Endothelial cell of umbilical vein (primary cell): ENCODE measurements at regions not wholly inside any gene's neighbourhood (a gene's known extent, or its start where the extent isn't known, plus 50 kb on each side); places are given as distances from the start of the nearest gene placed in this dataset.
A peak's percentile ranks its signal among the peaks of the same experiment; 100 is the strongest.

Source experiments
- BruUV-seq: library from RNA; stranded (reverse); fragments of 400-500 nt; replicated peaks from 2 replicates; lab custom pipeline; 2021; lab: Mats Ljungman, UMichigan
- CTCF ChIA-PET: fragments of 300-600, 350-600 bp; sonication (Branson Sonifier 250); formaldehyde crosslinking; loops from one replicate; lab custom pipeline; 2021; ENCODE audit warnings: antibody characterized with exemption, inconsistent platforms; lab: Charles Lee
- POLR2A ChIA-PET: fragments of 300-600, 350-600 bp; sonication (Branson Sonifier 250); formaldehyde crosslinking; loops from one replicate; lab custom pipeline; 2021; ENCODE audit warnings: antibody characterized with exemption, inconsistent platforms; lab: Charles Lee
- DNase-seq: peaks from one replicate; pipeline ENCODE4 v3.0.0-alpha.2; 2011; ENCODE audit warnings: low read depth, low spot score
- FAIRE-seq: peaks from 2 replicates; lab custom pipeline; 2011; peaks lifted over from hg19 to GRCh38; lab: Jason Lieb, UNC
- H2AFZ ChIP-seq: 2 replicates; pipeline ENCODE4 v1.6.0; 2012; ENCODE audit warnings: low read depth, low read length, control low read depth, inconsistent platforms
- H3K27ac ChIP-seq: 2 replicates; pipeline ENCODE4 v1.5.1; 2011; ENCODE audit warnings: low read depth, mild to moderate bottlenecking, control low read depth, low read length, moderate library complexity; ENCODE audit not compliant: insufficient read depth
- H3K27me3 ChIP-seq, 2 experiments: 2 replicates each; pipeline versions ENCODE4 v1.6.0 to v1.6.1; 2011; ENCODE audit warnings: low read length in 2 of 2, mixed read lengths in 1 of 2; ENCODE audit not compliant: control insufficient read depth in 2 of 2, insufficient read depth in 2 of 2
- H3K36me3 ChIP-seq, 2 experiments: 2 replicates in 1 of 2; 3 replicates in 1 of 2; pipeline ENCODE4 v1.5.1; 2011; ENCODE audit warnings: low read length in 2 of 2, mild to moderate bottlenecking in 1 of 2, moderate library complexity in 1 of 2; ENCODE audit not compliant: control insufficient read depth in 2 of 2, insufficient read depth in 2 of 2; ENCODE audit errors: extremely low read depth in 1 of 2
- H3K4me1 ChIP-seq: 3 replicates; pipeline ENCODE4 v1.5.1; 2011; ENCODE audit warnings: mild to moderate bottlenecking, low read length; ENCODE audit not compliant: control insufficient read depth, insufficient read depth; ENCODE audit errors: extremely low read depth
- H3K4me2 ChIP-seq: 2 replicates; pipeline ENCODE4 v1.6.1; 2011; ENCODE audit warnings: low read length, control low read depth, mixed read lengths; ENCODE audit not compliant: insufficient read depth
- H3K4me3 ChIP-seq, 3 experiments: fragments of 200-600 bp in 1 of 3; sonication (generic), shearing (Covaris generic) in 1 of 3; replicated peaks in 1 of 3; 2 replicates each; pipeline ENCODE4 v1.5.1; 2011 to 2016; ENCODE audit warnings: control low read depth in 3 of 3, low read length in 3 of 3, mild to moderate bottlenecking in 2 of 3, inconsistent platforms in 1 of 3, low read depth in 1 of 3, moderate library complexity in 1 of 3; ENCODE audit not compliant: insufficient read depth in 1 of 3
- H3K79me2 ChIP-seq: 2 replicates; pipeline ENCODE4 v1.6.0; 2012; ENCODE audit warnings: low read length, inconsistent platforms; ENCODE audit not compliant: control insufficient read depth, insufficient read depth
- H3K9ac ChIP-seq: replicated peaks from 2 replicates; pipeline ENCODE3; 2011; ENCODE audit warnings: low read length, control low read depth; ENCODE audit not compliant: insufficient read depth; ENCODE audit errors: extremely low read depth
- H3K9me1 ChIP-seq: replicated peaks from 3 replicates; pipeline ENCODE4 v1.6.0; 2011; ENCODE audit warnings: mild to moderate bottlenecking, low read length; ENCODE audit not compliant: control insufficient read depth, insufficient read depth; ENCODE audit errors: extremely low read depth
- H3K9me3 ChIP-seq: replicated peaks from 2 replicates; pipeline ENCODE4 v1.5.1; 2012; ENCODE audit warnings: low read length, inconsistent platforms; ENCODE audit not compliant: control insufficient read depth, insufficient read depth
- H4K20me1 ChIP-seq: replicated peaks from 2 replicates; pipeline ENCODE3; 2011; ENCODE audit warnings: mild to moderate bottlenecking, low read length; ENCODE audit not compliant: control insufficient read depth, insufficient read depth; ENCODE audit errors: extremely low read depth
- CTCF ChIP-seq, 2 donors: IDR thresholded peaks; 1 replicate in 1 of 2; 2 replicates in 1 of 2; pipeline ENCODE4 v1.5.1; 2011; ENCODE audit warnings: low read length in 2 of 2, mild to moderate bottlenecking in 2 of 2, moderate library complexity in 2 of 2, control low read depth in 1 of 2, inconsistent platforms in 1 of 2, low read depth in 1 of 2; ENCODE audit not compliant: insufficient read depth in 1 of 2; ENCODE audit errors: extremely low read depth in 1 of 2
- EZH2 ChIP-seq: IDR thresholded peaks from 2 replicates; pipeline ENCODE4 v1.6.1; 2012; ENCODE audit warnings: borderline replicate concordance, low read depth, mild to moderate bottlenecking, moderate library complexity, low read length, inconsistent platforms; ENCODE audit not compliant: severe bottlenecking
- FOS ChIP-seq: IDR thresholded peaks from 2 replicates; pipeline ENCODE4 v1.6.1; 2011; ENCODE audit warnings: mild to moderate bottlenecking, low read length, moderate library complexity, borderline replicate concordance; ENCODE audit not compliant: insufficient read depth
- GATA2 ChIP-seq: IDR thresholded peaks from 2 replicates; pipeline ENCODE4 v1.7.0; 2011; ENCODE audit warnings: low read depth, mild to moderate bottlenecking, moderate library complexity, mixed read lengths, low read length; ENCODE audit not compliant: insufficient read length, insufficient read depth
- MAX ChIP-seq: IDR thresholded peaks from 2 replicates; pipeline ENCODE4 v1.6.1; 2011; ENCODE audit not compliant: insufficient read depth, insufficient read length
- MYC ChIP-seq: IDR thresholded peaks from one replicate; pipeline ENCODE4 v1.6.1; 2011; ENCODE audit warnings: mild to moderate bottlenecking, low read depth, low read length
- POLR2A ChIP-seq: IDR thresholded peaks from 2 replicates; pipeline ENCODE4 v1.6.1; 2012; ENCODE audit warnings: low read depth, mild to moderate bottlenecking, control low read depth, low read length
- dilution Hi-C: fragments of 300-500 bp; cut with MboI; formaldehyde crosslinking; loops from one replicate; pipeline ENCODE4 v1.15.0; 2019; ENCODE audit warnings: low sequenced_read_pairs; ENCODE audit not compliant: extremely low pct_ligation_motif_present
- intact Hi-C: fragments of 100-400 bp; cut with micrococcal nuclease; formaldehyde crosslinking; loops from one replicate; pipeline ENCODE4 v1.10.0; 2022

- FAIRE-seq, result no peak
Measured at GRCh38 chr5:115360046-115360685, 63.7 kb upstream of the CCDC112 start.

GRCh38 chr5:115355767-115356381, 59.4 kb upstream of the CCDC112 start:
- H3K27me3 ChIP-seq, result no peaks in the 10 kb centered on the region
- peak; percentile 37 for FAIRE-seq
- dilution Hi-C loops (no loop called here), intact Hi-C loops (no loop called here)
- CTCF ChIA-PET, result interaction anchor here (0.6 to 0.8 kb wide), 2 partner anchors 10 to 21 kb away, joined by 3 to 4 read pairs; no protein-coding TSS in a partner anchor
- H4K20me1 ChIP-seq, result no peaks in the 10 kb centered on the region
- TF ChIP-seq MAX, result no peak
- no peak for TF ChIP-seq GATA2
- TF ChIP-seq POLR2A, result no peak
- TF ChIP-seq EZH2, result no peak
- TF ChIP-seq FOS, result no peak
- no peak for TF ChIP-seq CTCF (IDR thresholded peaks at IDR 0.05; ENCODE audit: extremely low read depth in 1 of 2, insufficient read depth in 1 of 2, low read depth in 1 of 2, low read length in 2 of 2)
- no peaks in the 10 kb centered on the region for H3K9me3 ChIP-seq
- H3K79me2 ChIP-seq, result no peaks in the 10 kb centered on the region
- H3K9me1 ChIP-seq, result no peaks in the 10 kb centered on the region
- H3K4me2 ChIP-seq, result no peak overlapping the region
- no TSS peak for BruUV-seq
- H3K36me3 ChIP-seq, result no peaks in the 10 kb centered on the region
- no peak overlapping the region for H2AFZ ChIP-seq
- DNase-seq, result no peak
- POLR2A ChIA-PET, result no interaction called here
- no peak overlapping the region for H3K4me3 ChIP-seq
- no peak overlapping the region for H3K27ac ChIP-seq
- no peak overlapping the region for H3K9ac ChIP-seq
- H3K4me1 ChIP-seq, result peaks cover 6% of the 10 kb centered on the region

More at GRCh38 chr5:115360046-115360685, 63.7 kb upstream of the CCDC112 start:
- POLR2A ChIA-PET, result no interaction called here
- no peak for TF ChIP-seq FOS
- TF ChIP-seq GATA2, result no peak
- no peak for TF ChIP-seq MYC
- Histone ChIP-seq H4K20me1 (no peaks in the 10 kb centered on the region), H3K4me1 (peaks cover 4% of the 10 kb centered on the region), H3K9ac (no peak overlapping the region), H3K9me1 (no peaks in the 10 kb centered on the region), H3K27ac (no peak overlapping the region), H3K27me3 (no peaks in the 10 kb centered on the region), H3K36me3 (no peaks in the 10 kb centered on the region), H3K9me3 (no peaks in the 10 kb centered on the region), H3K79me2 (no peaks in the 10 kb centered on the region), H3K4me3 (no peak overlapping the region), H3K4me2 (no peak overlapping the region), H2AFZ (no peak overlapping the region)
- no TSS peak for BruUV-seq
- intact Hi-C loops (no loop called here), dilution Hi-C loops (no loop called here)
- no peak for DNase-seq
- CTCF ChIA-PET, result no interaction called here
